ENCODE measurements at regions not wholly inside any gene's neighbourhood (a gene's known extent, or its start where the extent isn't known, plus 50 kb on each side); places are given as distances from the start of the nearest gene placed in this dataset.

GRCh38 chr11:119547511-119547910, 124.5 kb upstream of the THY1 start:
- no peak for DNase-seq

GRCh38 chr11:119545978-119546915, 123.3 kb upstream of the THY1 start:
- DNase-seq: no peak

GRCh38 chr11:119540370-119541125, 117.6 kb upstream of the THY1 start:
- DNase-seq: no peak

- DNase-seq: peak in 1 of 3 donors; percentile 4
These were observed 116.6 kb upstream of the THY1 start for GRCh38 chr11:119539583-119539982.

- no peak for DNase-seq
These were observed 115.8 kb upstream of the THY1 start for GRCh38 chr11:119538753-119539152.

GRCh38 chr11:119537306-119538253, 114.6 kb upstream of the THY1 start:
- no peak for DNase-seq

- no peak for DNase-seq
These were observed 113.8 kb upstream of the THY1 start for GRCh38 chr11:119536801-119537200.

GRCh38 chr11:119533921-119534736, 111.2 kb upstream of the THY1 start:
- DNase-seq: peak; percentile 32 to 64 (median 37)

- no peak for DNase-seq
These were observed 110.5 kb upstream of the THY1 start for GRCh38 chr11:119533462-119533861.

- no peak for DNase-seq
These were observed 109.6 kb upstream of the THY1 start for GRCh38 chr11:119532551-119532950.

- DNase-seq: no peak
These were observed 108.7 kb upstream of the THY1 start for GRCh38 chr11:119531623-119532022.

GRCh38 chr11:119531056-119531455, 108.1 kb upstream of the THY1 start:
- no peak for DNase-seq

GRCh38 chr11:119530509-119530908, 107.5 kb upstream of the THY1 start:
- DNase-seq: no peak

- DNase-seq: no peak
These were observed 107.0 kb upstream of the THY1 start for GRCh38 chr11:119529936-119530335.

GRCh38 chr11:119529063-119529845, 106.3 kb upstream of the THY1 start:
- no peak for DNase-seq

GRCh38 chr11:119525867-119526196, 102.9 kb upstream of the THY1 start:
- no peak for DNase-seq

- no peak for DNase-seq
These were observed 102.4 kb upstream of the THY1 start for GRCh38 chr11:119525180-119525866.

- DNase-seq: no peak
These were observed 100.7 kb upstream of the THY1 start for GRCh38 chr11:119523539-119524157.

GRCh38 chr11:119522609-119523008, 99.6 kb upstream of the THY1 start:
- DNase-seq: no peak

Data from muscle of back (tissue), 3 donors.